ENCODE measurements at regions not wholly inside any gene's neighbourhood (a gene's known extent, or its start where the extent isn't known, plus 50 kb on each side); places are given as distances from the start of the nearest gene placed in this dataset.

- intact Hi-C loops (cut with micrococcal nuclease): no loop called here
- no peaks in the 10 kb centered on the region for H3K27me3 Mint-ChIP-seq (ENCODE audit: insufficient read depth)
- H3K9me3 Mint-ChIP-seq: no peaks in the 10 kb centered on the region
- no peak overlapping the region for H3K4me3 Mint-ChIP-seq
- H3K27ac Mint-ChIP-seq: no peak overlapping the region
- DNase-seq (ENCODE audit: low spot score): no peak
- H3K4me1 Mint-ChIP-seq (ENCODE audit: low read depth): no peaks in the 10 kb centered on the region
- H3K36me3 Mint-ChIP-seq (ENCODE audit: low read depth): no peaks in the 10 kb centered on the region
Measured at GRCh38 chr12:115259968-115260747, 576.2 kb upstream of the TBX3 start.

GRCh38 chr12:115257791-115258190 lies 573.8 kb upstream of the TBX3 start:
- Mint-ChIP-seq H3K4me3 (no peak overlapping the region), H3K27me3 (ENCODE audit: insufficient read depth) (no peaks in the 10 kb centered on the region), H3K36me3 (ENCODE audit: low read depth) (no peaks in the 10 kb centered on the region), H3K27ac (no peak overlapping the region), H3K9me3 (no peaks in the 10 kb centered on the region), H3K4me1 (ENCODE audit: low read depth) (no peaks in the 10 kb centered on the region)
- no peak for DNase-seq (ENCODE audit: low spot score)
- intact Hi-C loops (cut with micrococcal nuclease): no loop called here

GRCh38 chr12:115255962-115256361 lies 572.0 kb upstream of the TBX3 start:
- no peak for DNase-seq (ENCODE audit: low spot score)
- Mint-ChIP-seq H3K4me3 (no peak overlapping the region), H3K27me3 (ENCODE audit: insufficient read depth) (no peaks in the 10 kb centered on the region), H3K4me1 (ENCODE audit: low read depth) (no peaks in the 10 kb centered on the region), H3K36me3 (ENCODE audit: low read depth) (no peaks in the 10 kb centered on the region), H3K9me3 (no peaks in the 10 kb centered on the region), H3K27ac (no peak overlapping the region)
- intact Hi-C loops (cut with micrococcal nuclease): no loop called here

GRCh38 chr12:115255257-115255656 lies 571.3 kb upstream of the TBX3 start:
- no peak for DNase-seq (ENCODE audit: low spot score)

GRCh38 chr12:115253049-115253448 lies 569.1 kb upstream of the TBX3 start:
- intact Hi-C loops (cut with micrococcal nuclease): no loop called here
- Mint-ChIP-seq H3K9me3 (no peaks in the 10 kb centered on the region), H3K4me3 (no peak overlapping the region)

More at GRCh38 chr12:115255257-115255656, 571.3 kb upstream of the TBX3 start:
- no peak overlapping the region for H3K4me3 Mint-ChIP-seq
- no peaks in the 10 kb centered on the region for H3K9me3 Mint-ChIP-seq
- intact Hi-C loops (cut with micrococcal nuclease): no loop called here
- no peaks in the 10 kb centered on the region for H3K36me3 Mint-ChIP-seq (ENCODE audit: low read depth)
- no peaks in the 10 kb centered on the region for H3K27me3 Mint-ChIP-seq (ENCODE audit: insufficient read depth)
- no peaks in the 10 kb centered on the region for H3K4me1 Mint-ChIP-seq (ENCODE audit: low read depth)
- no peak overlapping the region for H3K27ac Mint-ChIP-seq

GRCh38 chr12:115251727-115252126 lies 567.8 kb upstream of the TBX3 start:
- Mint-ChIP-seq H3K4me3 (no peak overlapping the region), H3K27me3 (ENCODE audit: insufficient read depth) (no peaks in the 10 kb centered on the region), H3K4me1 (ENCODE audit: low read depth) (no peaks in the 10 kb centered on the region), H3K9me3 (no peaks in the 10 kb centered on the region), H3K36me3 (ENCODE audit: low read depth) (no peaks in the 10 kb centered on the region), H3K27ac (no peak overlapping the region)
- DNase-seq (ENCODE audit: low spot score): no peak
- intact Hi-C loops (cut with micrococcal nuclease): no loop called here

More at GRCh38 chr12:115253049-115253448, 569.1 kb upstream of the TBX3 start:
- no peak for DNase-seq (ENCODE audit: low spot score)
- Mint-ChIP-seq H3K36me3 (ENCODE audit: low read depth) (no peaks in the 10 kb centered on the region), H3K4me1 (ENCODE audit: low read depth) (no peaks in the 10 kb centered on the region), H3K27me3 (ENCODE audit: insufficient read depth) (no peaks in the 10 kb centered on the region), H3K27ac (no peak overlapping the region)

GRCh38 chr12:115249671-115250278 lies 565.8 kb upstream of the TBX3 start:
- no peak for DNase-seq (ENCODE audit: low spot score)
- Mint-ChIP-seq H3K4me1 (ENCODE audit: low read depth) (no peaks in the 10 kb centered on the region), H3K36me3 (ENCODE audit: low read depth) (no peaks in the 10 kb centered on the region), H3K4me3 (no peak overlapping the region), H3K27ac (no peak overlapping the region), H3K9me3 (peaks cover 4% of the 10 kb centered on the region), H3K27me3 (ENCODE audit: insufficient read depth) (no peaks in the 10 kb centered on the region)
- intact Hi-C loops (cut with micrococcal nuclease): no loop called here

- Mint-ChIP-seq H3K4me1 (ENCODE audit: low read depth) (no peaks in the 10 kb centered on the region), H3K36me3 (ENCODE audit: low read depth) (no peaks in the 10 kb centered on the region), H3K4me3 (no peak overlapping the region), H3K9me3 (peaks cover 4% of the 10 kb centered on the region), H3K27ac (no peak overlapping the region), H3K27me3 (ENCODE audit: insufficient read depth) (no peaks in the 10 kb centered on the region)
- DNase-seq (ENCODE audit: low spot score): no peak
- intact Hi-C loops (cut with micrococcal nuclease): no loop called here
Measured at GRCh38 chr12:115245020-115245419, 561.0 kb upstream of the TBX3 start.

GRCh38 chr12:115243933-115244628 lies 560.1 kb upstream of the TBX3 start:
- H3K4me1 Mint-ChIP-seq (ENCODE audit: low read depth): no peaks in the 10 kb centered on the region
- DNase-seq (ENCODE audit: low spot score): no peak
- H3K27ac Mint-ChIP-seq: no peak overlapping the region
- no peaks in the 10 kb centered on the region for H3K36me3 Mint-ChIP-seq (ENCODE audit: low read depth)
- H3K27me3 Mint-ChIP-seq (ENCODE audit: insufficient read depth): no peaks in the 10 kb centered on the region
- intact Hi-C loops (cut with micrococcal nuclease): no loop called here
- peaks cover 4% of the 10 kb centered on the region for H3K9me3 Mint-ChIP-seq
- H3K4me3 Mint-ChIP-seq: no peak overlapping the region

GRCh38 chr12:115240251-115240650 lies 556.3 kb upstream of the TBX3 start:
- intact Hi-C loops (cut with micrococcal nuclease): no loop called here
- H3K4me3 Mint-ChIP-seq: no peak overlapping the region
- no peaks in the 10 kb centered on the region for H3K4me1 Mint-ChIP-seq (ENCODE audit: low read depth)
- no peak for DNase-seq (ENCODE audit: low spot score)
- H3K36me3 Mint-ChIP-seq (ENCODE audit: low read depth): no peaks in the 10 kb centered on the region
- no peaks in the 10 kb centered on the region for H3K9me3 Mint-ChIP-seq
- no peaks in the 10 kb centered on the region for H3K27me3 Mint-ChIP-seq (ENCODE audit: insufficient read depth)
- no peak overlapping the region for H3K27ac Mint-ChIP-seq

GRCh38 chr12:115235880-115236279 lies 551.9 kb upstream of the TBX3 start:
- H3K9me3 Mint-ChIP-seq: no peaks in the 10 kb centered on the region
- H3K4me3 Mint-ChIP-seq: no peak overlapping the region
- H3K27ac Mint-ChIP-seq: no peak overlapping the region
- H3K36me3 Mint-ChIP-seq (ENCODE audit: low read depth): no peaks in the 10 kb centered on the region
- no peaks in the 10 kb centered on the region for H3K27me3 Mint-ChIP-seq (ENCODE audit: insufficient read depth)
- H3K4me1 Mint-ChIP-seq (ENCODE audit: low read depth): no peaks in the 10 kb centered on the region
- intact Hi-C loops (cut with micrococcal nuclease): no loop called here
- no peak for DNase-seq (ENCODE audit: low spot score)

- intact Hi-C loops (cut with micrococcal nuclease): no loop called here
- Mint-ChIP-seq H3K36me3 (ENCODE audit: low read depth) (no peaks in the 10 kb centered on the region), H3K4me1 (ENCODE audit: low read depth) (no peaks in the 10 kb centered on the region), H3K9me3 (no peaks in the 10 kb centered on the region), H3K27me3 (ENCODE audit: insufficient read depth) (no peaks in the 10 kb centered on the region), H3K4me3 (no peak overlapping the region), H3K27ac (no peak overlapping the region)
- DNase-seq (ENCODE audit: low spot score): no peak
Measured at GRCh38 chr12:115233891-115234543, 550.0 kb upstream of the TBX3 start.
